HG02588 (cell line): ENCODE measurements at regions not wholly inside any gene's neighbourhood (a gene's known extent, or its start where the extent isn't known, plus 50 kb on each side); places are given as distances from the start of the nearest gene placed in this dataset.

ENCODE experiments used
- ATAC-seq: cut with Tn5 transposase; IDR thresholded peaks from one replicate; pipeline ENCODE4 v1.9.1; 2021; ENCODE audit warnings: mild to moderate bottlenecking, moderate library complexity; ENCODE audit not compliant: unreplicated experiment

DNA sequence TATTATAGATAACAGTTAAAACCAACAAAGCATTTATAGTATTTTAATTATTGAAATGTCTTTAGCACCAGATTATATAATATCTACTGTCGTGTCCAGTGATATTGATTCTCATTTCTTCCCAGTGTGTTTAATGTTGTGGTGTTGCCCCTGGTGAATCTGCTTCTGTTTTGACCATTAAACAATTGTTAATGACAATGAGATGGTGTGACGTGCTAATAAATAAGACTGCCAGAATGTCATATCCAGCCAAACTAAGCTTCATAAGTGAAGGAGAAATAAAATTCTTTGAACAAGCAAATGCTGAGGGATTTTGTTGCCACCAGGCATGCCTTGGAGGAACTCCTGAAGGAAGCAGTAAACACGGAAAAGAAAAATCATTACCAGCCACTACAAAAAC lies 480.0 kb upstream of the ROBO1 start:
- ATAC-seq, result no peak

DNA sequence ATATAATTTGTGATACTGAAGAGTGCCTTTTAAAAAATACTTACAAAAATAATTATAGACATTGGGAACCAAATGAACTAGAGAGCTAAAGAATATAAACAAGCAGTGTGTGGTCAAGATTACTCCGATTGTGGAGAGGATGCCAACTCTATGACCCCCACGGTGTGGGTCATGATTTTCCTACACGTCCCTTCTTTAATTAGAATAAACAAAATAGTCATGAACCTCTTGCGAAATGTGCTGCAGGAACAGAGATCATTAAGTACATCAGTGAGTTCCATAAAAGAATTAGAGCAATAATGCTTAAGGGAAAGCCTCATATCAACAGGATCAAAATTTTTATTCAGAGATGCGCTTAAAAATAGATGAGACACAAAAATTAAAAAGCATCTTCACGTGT lies 476.6 kb upstream of the ROBO1 start:
- ATAC-seq, result no peak

- no peak for ATAC-seq
Measured at GRCh38 chr3:80241791-80242190, 474.0 kb upstream of the ROBO1 start.

DNA sequence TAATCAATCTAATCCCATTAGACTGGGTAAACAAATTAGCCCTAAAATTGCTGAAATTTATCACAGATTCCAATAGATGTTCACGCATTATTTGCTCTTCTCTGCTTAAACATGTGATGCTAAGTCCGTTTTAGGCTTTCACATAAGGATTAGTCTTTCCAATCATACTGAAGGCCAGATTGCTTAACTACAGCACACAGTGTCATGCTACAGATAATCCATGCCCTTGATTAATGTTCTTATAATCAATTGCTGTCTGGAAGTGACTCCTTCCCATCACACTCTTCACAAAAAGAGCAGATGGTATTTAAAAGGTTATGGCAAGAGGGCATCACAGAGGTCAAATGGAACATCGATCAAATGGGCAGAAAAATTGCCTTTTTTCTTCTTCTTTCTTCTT lies 471.5 kb upstream of the ROBO1 start:
- ATAC-seq, result no peak

DNA sequence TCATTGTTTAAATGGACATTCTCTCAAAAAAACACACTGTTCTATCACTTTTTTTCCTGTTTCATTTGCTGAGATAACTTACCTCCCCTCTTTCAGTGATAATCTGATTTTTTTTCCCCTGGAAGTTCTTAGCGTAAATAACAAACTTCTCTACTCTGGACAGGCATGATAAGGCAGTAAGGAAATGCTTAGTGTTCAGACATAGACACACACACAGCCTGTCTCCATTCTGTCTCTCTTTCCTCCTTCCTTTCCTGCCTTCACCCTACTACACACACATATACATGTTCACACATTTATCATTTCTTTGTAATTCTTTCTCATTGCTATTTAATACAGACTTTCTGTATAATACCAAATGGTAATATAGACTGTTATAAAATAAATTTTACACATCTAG lies 470.8 kb upstream of the ROBO1 start:
- no peak for ATAC-seq

DNA sequence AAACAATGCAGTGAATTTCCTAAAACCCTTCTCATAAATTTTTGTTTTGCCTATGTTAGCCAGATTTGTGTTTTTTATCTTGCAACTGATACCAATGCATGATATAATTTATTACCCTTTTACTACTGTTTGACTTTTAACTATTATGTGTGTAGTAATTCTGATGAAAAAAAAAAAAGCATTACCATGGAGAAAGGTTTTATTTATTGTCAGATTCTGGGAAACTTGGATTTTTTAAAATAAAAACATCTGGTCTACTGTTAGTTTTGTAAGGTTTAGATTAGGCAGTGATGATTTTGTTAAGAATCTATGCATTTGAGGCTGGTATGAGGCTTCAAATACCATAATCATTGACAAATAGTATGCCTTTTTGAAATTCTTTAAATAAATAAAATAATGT lies 470.4 kb upstream of the ROBO1 start:
- no peak for ATAC-seq

DNA sequence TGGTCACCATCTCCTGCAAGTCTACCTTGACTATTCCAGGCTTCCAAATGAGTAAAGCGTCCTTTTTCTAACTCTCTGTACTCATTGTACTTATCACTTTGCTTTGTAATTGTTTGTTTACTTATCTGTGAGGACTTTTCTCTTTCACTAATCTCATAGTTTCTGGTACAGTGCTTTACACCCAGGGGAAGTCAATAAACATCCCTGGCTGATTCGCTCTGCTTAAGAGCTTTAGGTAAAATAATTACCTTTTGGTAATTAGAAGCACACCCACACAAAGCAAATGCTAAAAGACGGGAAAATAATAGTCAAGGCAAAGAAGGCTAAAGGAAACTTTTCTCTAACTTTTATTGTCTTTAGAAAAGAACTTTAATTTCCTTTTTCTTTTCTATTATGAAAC lies 466.9 kb upstream of the ROBO1 start:
- ATAC-seq, result no peak

DNA sequence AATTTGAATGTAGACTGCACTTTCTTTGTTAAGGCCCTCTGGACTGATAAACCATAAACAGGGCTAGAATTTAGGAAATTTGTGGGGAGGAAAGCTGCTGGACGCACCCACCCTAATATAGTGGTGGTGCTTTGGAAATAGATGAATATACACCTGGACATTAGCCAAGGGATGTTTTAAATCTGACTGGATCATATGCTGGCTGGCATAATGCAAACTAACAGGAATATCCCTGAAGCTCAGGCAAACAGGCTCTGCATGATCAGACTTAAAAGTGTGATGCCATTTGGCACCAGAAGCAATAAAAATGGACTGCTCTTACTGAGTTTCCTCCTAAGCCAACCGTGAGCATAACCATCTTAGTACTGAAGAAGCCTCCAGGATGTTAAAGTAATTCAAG lies 465.8 kb upstream of the ROBO1 start:
- ATAC-seq, result no peak

- no peak for ATAC-seq
Measured at GRCh38 chr3:80232760-80233159, 465.0 kb upstream of the ROBO1 start.

DNA sequence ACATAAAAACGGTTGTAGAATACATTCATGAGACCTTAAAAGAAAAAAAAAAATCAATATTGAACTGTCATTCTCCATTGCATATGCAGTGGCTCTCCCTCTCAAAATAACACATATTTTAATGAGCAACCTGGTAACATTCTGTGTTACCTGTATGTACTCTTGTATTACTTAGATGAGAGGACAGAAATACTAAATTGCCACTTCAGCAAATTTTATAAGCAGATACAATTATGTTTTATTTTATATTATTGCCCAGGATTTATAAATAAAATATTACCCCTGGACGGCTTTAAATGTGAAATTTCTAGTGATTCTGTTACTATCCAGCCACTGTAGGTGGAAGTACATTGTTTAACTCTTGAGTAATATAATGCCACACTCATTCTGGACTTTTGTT lies 463.2 kb upstream of the ROBO1 start:
- ATAC-seq, result no peak

GRCh38 chr3:80227216-80227615 lies 459.4 kb upstream of the ROBO1 start:
- no peak for ATAC-seq

GRCh38 chr3:80215191-80215590 lies 447.4 kb upstream of the ROBO1 start:
- ATAC-seq, result no peak

DNA sequence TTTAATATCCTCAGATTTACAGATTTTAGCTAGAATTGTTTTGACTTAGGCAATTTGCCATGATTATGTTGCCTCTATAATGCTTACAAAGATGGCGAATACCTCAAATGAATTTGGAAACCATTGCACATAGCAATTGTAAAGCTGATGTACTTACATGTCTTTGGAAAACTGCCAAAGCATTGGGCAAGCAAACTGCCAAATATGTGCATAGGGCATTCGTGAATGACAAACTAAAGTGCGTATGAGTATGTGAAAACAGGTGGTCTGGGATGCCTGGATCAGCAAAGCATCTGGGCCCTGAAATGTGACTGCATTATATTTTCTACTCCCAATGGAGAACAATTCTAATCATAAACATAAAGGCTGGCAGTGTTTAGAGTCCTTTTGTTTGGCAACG lies 445.3 kb upstream of the ROBO1 start:
- ATAC-seq, result no peak

- ATAC-seq, result no peak
Measured at GRCh38 chr3:80192936-80193335, 425.1 kb upstream of the ROBO1 start.

DNA sequence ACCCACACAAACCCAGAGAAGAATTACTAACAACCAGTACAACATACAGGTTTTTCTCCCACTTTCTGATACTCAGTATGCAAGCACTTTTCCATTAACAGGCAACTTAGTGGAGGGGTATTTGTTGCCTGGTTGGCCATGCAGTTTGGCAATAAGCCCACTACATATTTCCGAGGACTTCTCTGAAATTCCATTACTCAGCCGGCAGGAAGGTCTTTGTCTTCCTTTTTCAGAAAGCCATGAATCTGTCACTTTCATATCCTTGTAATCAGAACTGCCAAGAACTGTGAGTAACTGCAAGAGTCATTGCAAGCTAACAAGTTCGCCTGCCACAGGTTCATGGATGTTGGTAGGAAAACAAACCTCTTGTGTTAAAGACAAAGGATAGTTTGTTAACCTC lies 422.3 kb upstream of the ROBO1 start:
- no peak for ATAC-seq

DNA sequence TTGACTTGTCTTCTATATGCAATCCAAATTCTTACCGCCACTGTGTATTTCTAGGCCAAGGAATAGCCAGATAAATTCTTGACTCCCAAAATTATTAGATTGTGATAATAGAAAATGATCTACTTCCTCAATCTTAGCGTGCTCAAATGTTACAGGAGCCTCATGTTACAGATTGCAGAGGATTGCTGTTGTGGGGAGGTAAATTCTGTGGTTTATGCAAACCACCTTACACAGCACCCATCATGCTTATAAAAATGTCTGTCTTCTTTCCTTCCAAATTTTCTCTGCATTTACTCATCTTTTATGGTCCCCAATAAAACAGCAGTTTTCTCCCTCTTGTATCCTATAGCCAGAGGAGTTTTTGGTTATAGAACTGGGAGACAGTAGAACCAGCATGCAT lies 420.2 kb upstream of the ROBO1 start:
- no peak for ATAC-seq

- ATAC-seq, result no peak
Measured at GRCh38 chr3:80159990-80160506, 392.2 kb upstream of the ROBO1 start.

DNA sequence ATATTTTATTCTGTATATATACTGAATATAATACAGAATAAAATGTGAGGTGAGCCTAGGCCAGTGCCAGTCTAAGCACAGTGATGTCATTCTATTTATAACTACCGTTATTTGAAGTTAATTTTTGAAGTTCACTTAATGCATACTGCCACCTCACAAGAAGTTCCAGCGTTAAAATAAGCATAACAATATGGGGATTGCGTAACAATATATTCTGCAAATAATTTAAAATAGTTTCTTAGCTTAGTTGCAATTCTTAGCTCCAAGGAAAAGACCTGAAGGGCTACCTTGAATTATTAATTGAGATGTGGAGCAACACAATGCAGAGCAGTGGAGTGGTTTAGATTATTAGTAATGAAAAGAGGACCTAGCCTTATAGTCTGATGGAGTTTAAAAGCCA lies 390.5 kb upstream of the ROBO1 start:
- no peak for ATAC-seq

GRCh38 chr3:80157546-80157945 lies 389.7 kb upstream of the ROBO1 start:
- ATAC-seq, result no peak

DNA sequence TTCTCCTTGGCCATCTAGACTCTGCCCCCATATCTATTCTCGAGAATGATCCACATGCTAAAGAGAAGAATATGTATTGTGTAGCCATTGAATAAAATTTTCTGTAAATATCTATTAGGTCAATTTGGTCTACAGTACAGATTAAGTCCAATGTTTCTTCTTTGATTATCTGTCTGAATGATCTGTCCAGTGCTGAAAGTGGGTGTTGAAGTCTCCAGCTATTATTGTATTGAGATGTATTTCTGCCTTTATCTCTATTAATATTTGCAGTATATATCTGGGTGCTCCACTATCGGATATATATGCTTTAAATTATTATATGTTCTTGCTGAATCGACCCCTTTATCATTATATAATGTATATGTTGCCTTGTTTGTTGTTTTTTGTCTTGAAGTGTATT lies 384.9 kb upstream of the ROBO1 start:
- ATAC-seq, result no peak

- ATAC-seq, result no peak
Measured at GRCh38 chr3:80142714-80143113, 374.9 kb upstream of the ROBO1 start.

DNA sequence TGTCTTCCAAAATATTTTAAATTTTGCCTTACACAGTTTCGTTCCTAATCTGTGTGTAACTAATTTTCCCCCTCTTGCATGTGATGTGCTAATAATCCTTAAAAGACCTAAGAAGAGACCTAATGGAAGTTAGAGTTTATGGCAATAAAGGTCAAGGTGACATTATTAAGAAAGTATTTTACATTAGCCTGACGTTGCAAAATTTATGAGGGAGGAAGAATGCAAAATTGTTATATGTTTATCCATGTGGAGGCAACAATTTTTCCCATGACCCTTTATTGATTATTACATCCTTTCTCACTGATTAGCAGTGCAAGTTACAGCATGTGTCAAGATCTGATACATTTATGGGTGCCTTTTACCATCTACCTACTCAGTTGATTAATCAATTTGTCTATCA lies 373.8 kb upstream of the ROBO1 start:
- no peak for ATAC-seq

DNA sequence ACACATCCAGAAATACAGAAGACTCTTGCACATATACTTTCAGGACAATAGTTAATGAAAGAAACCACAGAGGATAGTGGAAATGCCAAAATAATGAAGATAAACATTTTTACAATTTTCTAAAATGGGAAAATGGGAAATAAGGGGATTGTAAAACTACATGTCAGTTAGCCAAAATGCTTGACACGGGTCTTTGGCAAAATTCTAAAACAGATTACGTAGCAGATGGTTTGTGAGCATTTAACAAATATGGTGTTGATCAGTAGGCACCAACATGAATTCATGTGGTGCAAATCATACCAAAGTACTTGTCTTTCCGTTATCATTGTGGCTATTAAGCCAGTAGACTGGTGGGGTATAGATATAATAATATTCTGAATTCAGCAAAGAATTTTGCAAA lies 348.5 kb upstream of the ROBO1 start:
- no peak for ATAC-seq

DNA sequence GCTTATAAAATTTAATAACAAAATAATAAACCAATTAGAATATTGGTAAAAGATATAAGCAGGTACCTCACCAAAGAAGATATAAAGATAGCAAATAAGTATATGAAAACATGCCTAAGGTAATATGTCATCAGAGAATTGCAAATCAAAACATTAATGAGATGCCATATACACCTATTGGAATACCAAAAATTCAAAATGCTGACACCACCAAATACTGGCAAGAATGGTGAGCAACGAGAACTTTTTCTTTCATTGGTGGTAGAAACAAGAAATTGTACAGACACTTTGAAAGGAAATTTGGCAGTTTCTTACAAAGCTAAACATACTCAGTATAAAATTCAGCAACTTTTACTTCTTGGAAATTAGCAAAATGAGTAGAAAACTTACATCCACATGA lies 346.9 kb upstream of the ROBO1 start:
- ATAC-seq, result no peak
